Prostate gland (tissue), 2 donors: ENCODE measurements at regions not wholly inside any gene's neighbourhood (a gene's known extent, or its start where the extent isn't known, plus 50 kb on each side); places are given as distances from the start of the nearest gene placed in this dataset.

Experiments
- CTCF ChIP-seq, 4 experiments: fragments of 200-600 bp in 2 of 4; fragments of 450-650 bp in 2 of 4; sonication (generic) in 2 of 4; IDR thresholded peaks; 1 replicate in 3 of 4; 2 replicates in 1 of 4; pipeline ENCODE4 v1.5.1; 2016 to 2019; ENCODE audit warnings: antibody characterized with exemption in 4 of 4, mild to moderate bottlenecking in 2 of 4, moderate library complexity in 2 of 4
- POLR2A ChIP-seq: fragments of 450-650 bp; IDR thresholded peaks from one replicate; pipeline ENCODE4 v1.6.1; 2016; ENCODE audit warnings: antibody characterized with exemption, mild to moderate bottlenecking
- POLR2AphosphoS5 ChIP-seq: sonication (generic); formaldehyde crosslinking; IDR thresholded peaks from one replicate; pipeline ENCODE4 v1.6.1; 2017; ENCODE audit warnings: antibody characterized with exemption

- no peak for TF ChIP-seq CTCF (IDR thresholded peaks at IDR 0.05)
- TF ChIP-seq POLR2A, result no peak
- no peak for TF ChIP-seq POLR2AphosphoS5
Observed at GRCh38 chr5:82679660-82680059, 397.5 kb downstream of the TMEM167A start.
